ENCODE measurements at regions not wholly inside any gene's neighbourhood (a gene's known extent, or its start where the extent isn't known, plus 50 kb on each side); places are given as distances from the start of the nearest gene placed in this dataset.

- FAIRE-seq (peak; percentile 99), ATAC-seq (peak; percentile 81 to 92 (median 86)), DNase-seq (peak in 3 of 6 donors; percentile 61 to 89 (median 88))
- TF ChIP-seq, protein P1, sequence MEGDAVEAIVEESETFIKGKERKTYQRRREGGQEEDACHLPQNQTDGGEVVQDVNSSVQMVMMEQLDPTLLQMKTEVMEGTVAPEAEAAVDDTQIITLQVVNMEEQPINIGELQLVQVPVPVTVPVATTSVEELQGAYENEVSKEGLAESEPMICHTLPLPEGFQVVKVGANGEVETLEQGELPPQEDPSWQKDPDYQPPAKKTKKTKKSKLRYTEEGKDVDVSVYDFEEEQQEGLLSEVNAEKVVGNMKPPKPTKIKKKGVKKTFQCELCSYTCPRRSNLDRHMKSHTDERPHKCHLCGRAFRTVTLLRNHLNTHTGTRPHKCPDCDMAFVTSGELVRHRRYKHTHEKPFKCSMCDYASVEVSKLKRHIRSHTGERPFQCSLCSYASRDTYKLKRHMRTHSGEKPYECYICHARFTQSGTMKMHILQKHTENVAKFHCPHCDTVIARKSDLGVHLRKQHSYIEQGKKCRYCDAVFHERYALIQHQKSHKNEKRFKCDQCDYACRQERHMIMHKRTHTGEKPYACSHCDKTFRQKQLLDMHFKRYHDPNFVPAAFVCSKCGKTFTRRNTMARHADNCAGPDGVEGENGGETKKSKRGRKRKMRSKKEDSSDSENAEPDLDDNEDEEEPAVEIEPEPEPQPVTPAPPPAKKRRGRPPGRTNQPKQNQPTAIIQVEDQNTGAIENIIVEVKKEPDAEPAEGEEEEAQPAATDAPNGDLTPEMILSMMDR (IDR thresholded peaks at IDR 0.05), result peak in 2 of 4 donors; percentile 14 to 23
- 36 to 83% methylated on average over 9 of the region's 9 CpGs for WGBS, 2 donors
- H3K36me3 ChIP-seq, result no peaks in the 10 kb centered on the region
- no peaks in the 10 kb centered on the region for H3K4me1 ChIP-seq
- peak overlapping the region in 3 of 4 donors; percentile 4 to 47 (median 39) for H3K4me3 ChIP-seq
- intact Hi-C loops (cut with DNase I), result no loop called here
- no peaks in the 10 kb centered on the region for H3K9me3 ChIP-seq
- no peaks in the 10 kb centered on the region for H3K27me3 ChIP-seq
- peak overlapping the region in 1 of 4 donors; percentile 52 for H3K27ac ChIP-seq
These were observed 206.5 kb upstream of the STK26 start for GRCh38 chrX:131816551-131817136.

DNA sequence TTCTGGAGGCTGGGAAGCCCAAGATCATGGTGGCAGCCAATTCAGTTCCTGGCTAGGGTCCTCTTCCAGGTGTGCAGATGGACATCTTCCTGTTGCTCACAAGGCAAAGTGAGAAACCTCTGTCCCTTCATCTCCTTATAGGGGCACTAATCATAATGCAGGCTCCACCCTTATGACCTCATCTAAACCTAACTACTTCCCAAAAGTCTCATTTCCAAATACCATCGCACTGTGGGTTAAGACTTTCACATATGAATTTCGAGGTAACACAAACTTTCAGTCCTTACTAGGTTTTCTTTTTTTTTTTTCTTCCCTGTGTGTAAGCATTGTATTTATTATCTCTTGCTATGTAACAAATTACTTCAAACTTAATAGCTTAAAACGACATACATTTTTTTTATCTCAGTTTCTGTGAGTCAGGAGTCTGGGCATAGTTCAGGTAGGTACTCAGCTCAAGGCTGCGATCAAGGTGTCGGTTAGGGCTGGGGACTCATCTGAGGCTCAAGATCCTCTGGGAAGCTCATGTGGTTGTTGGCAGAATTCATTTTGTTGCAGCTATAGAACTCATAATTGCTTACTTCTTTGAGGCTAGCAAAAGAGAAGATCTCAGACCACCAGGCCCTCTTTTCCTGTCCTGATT lies 204.7 kb upstream of the STK26 start:
- ATAC-seq (no peak), DNase-seq (no peak), FAIRE-seq (peak; percentile 45)
- Histone ChIP-seq H3K4me1 (no peaks in the 10 kb centered on the region), H3K4me3 (no peak overlapping the region), H3K27ac (no peak overlapping the region), H3K27me3 (no peaks in the 10 kb centered on the region), H3K36me3 (no peaks in the 10 kb centered on the region), H3K9me3 (no peaks in the 10 kb centered on the region)
- intact Hi-C loops (cut with DNase I), result no loop called here
- TF ChIP-seq, protein P1 (IDR thresholded peaks at IDR 0.05), result no peak
- 78 to 85% methylated on average over 5 of the region's 5 CpGs for WGBS, 2 donors

GRCh38 chrX:131821945-131822622 lies 201.0 kb upstream of the STK26 start:
- TF ChIP-seq, protein P1 (IDR thresholded peaks at IDR 0.05), result peak in 2 of 4 donors; percentile 33 to 47
- 49 to 95% methylated on average over 22 of the region's 22 CpGs for WGBS, 2 donors
- no peaks in the 10 kb centered on the region for H3K9me3 ChIP-seq
- H3K27ac ChIP-seq, result peak overlapping the region; percentile 61 to 81 (median 74)
- H3K4me1 ChIP-seq, result no peaks in the 10 kb centered on the region
- no peaks in the 10 kb centered on the region for H3K27me3 ChIP-seq
- ATAC-seq, result peak; percentile 93 to 98 (median 97)
- peak in 4 of 6 donors; percentile 61 to 87 (median 77) for DNase-seq
- H3K36me3 ChIP-seq, result no peaks in the 10 kb centered on the region
- peak overlapping the region in 3 of 4 donors; percentile 0 to 42 (median 30) for H3K4me3 ChIP-seq
- intact Hi-C loops (cut with DNase I), result no loop called here
- peak; percentile 91 for FAIRE-seq

GRCh38 chrX:131826572-131826971 lies 196.5 kb upstream of the STK26 start:
- Histone ChIP-seq H3K36me3 (no peaks in the 10 kb centered on the region), H3K9me3 (no peaks in the 10 kb centered on the region), H3K4me1 (no peaks in the 10 kb centered on the region), H3K4me3 (no peak overlapping the region), H3K27me3 (no peaks in the 10 kb centered on the region), H3K27ac (no peak overlapping the region)
- intact Hi-C loops (cut with DNase I), result no loop called here
- DNase-seq (no peak), ATAC-seq (no peak), FAIRE-seq (no peak)
- TF ChIP-seq, protein P1 (IDR thresholded peaks at IDR 0.05), result no peak
